ENCODE measurements at regions not wholly inside any gene's neighbourhood (a gene's known extent, or its start where the extent isn't known, plus 50 kb on each side); places are given as distances from the start of the nearest gene placed in this dataset.
"Not testable (repeated sequence)": the region's sequence is repeated elsewhere in the genome, so short reads cannot be mapped to it uniquely, and the experiment has no call there.

GRCh38 chr6:47416396-47417345 is 60.9 kb upstream of the CD2AP start:
- DNase-seq (ENCODE audit: low read depth): no peak
- H3K4me3 ChIP-seq (ENCODE audit: low read depth, low read length): no peak overlapping the region
- TF ChIP-seq CTCF (IDR thresholded peaks at IDR 0.05; ENCODE audit: insufficient read depth, low read depth, low read length, missing control alignments): no peak

DNA sequence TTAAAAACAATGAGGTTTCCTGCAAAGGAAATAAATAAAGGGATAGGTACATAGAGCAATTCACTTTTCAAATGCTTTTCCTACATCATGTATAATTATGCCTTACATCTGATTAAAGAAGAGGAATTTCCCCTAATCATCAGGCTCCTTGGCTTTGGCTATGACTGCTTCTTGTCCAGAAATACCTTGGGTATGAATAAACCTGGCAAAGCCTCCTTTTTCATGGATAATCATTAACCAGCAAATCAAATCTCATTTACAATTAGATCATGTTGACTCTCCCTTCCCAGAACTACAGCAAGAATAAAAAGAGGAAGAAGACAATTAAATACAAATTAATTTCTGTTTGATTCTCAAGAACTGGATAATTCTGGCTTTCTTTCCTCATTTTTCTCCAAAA is 58.0 kb upstream of the CD2AP start:
- no peak for TF ChIP-seq CTCF (IDR thresholded peaks at IDR 0.05; ENCODE audit: insufficient read depth, low read depth, low read length, missing control alignments)
- no peak for DNase-seq (ENCODE audit: low read depth)
- no peak overlapping the region for H3K4me3 ChIP-seq (ENCODE audit: low read depth, low read length)

DNA sequence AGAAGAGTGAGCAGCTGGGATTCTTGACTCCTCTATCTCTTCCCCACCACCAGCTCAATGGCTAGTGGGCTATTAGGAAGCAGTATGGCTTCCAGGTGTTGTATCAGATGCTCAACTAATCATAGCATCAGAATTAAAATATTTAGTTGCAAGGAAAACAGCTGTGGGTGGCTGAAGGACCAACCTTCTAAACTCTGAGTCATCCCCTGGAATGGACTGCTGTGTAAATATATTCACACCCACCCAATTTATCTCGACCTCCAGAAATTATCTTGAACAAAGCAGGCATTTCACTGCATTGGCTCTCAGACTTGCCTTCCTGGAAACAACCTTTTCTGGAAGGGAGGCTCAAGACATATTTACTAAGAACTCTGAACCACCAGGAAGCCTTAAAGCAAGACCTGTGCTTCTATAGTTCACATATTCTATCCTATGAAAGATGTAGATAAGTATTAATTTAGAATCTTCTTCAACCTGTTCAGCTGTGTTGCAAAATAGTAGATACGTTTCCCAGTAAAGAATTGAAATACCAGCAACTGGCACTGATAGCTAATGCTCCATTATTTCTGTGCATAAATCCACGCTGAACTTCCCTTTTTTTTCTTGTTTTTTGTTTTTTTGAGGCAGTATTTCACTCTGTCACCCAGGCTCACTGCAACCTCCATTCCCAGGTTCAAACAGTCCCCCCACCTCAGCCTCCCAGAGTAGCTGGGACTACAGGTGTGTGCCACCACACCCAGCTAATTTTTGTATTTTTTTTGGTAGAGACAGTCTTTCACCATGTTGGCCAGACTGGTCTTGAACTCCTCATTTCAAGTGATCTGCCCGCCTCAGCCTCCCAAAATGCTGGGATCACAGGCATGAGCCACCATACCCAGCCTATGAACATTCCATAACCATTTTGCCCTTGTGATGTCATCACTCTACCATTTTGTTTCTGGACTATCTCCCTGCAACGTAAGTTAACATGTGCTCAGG is 56.9 kb upstream of the CD2AP start:
- DNase-seq (ENCODE audit: low read depth): no peak
- no peak for TF ChIP-seq CTCF (IDR thresholded peaks at IDR 0.05; ENCODE audit: insufficient read depth, low read depth, low read length, missing control alignments)
- H3K4me3 ChIP-seq (ENCODE audit: low read depth, low read length): no peak overlapping the region

- no peak for TF ChIP-seq CTCF (IDR thresholded peaks at IDR 0.05; ENCODE audit: insufficient read depth, low read depth, low read length, missing control alignments)
- no peak overlapping the region for H3K4me3 ChIP-seq (ENCODE audit: low read depth, low read length)
- no peak for DNase-seq (ENCODE audit: low read depth)
Observed at GRCh38 chr6:47423079-47423478, 54.5 kb upstream of the CD2AP start.

DNA sequence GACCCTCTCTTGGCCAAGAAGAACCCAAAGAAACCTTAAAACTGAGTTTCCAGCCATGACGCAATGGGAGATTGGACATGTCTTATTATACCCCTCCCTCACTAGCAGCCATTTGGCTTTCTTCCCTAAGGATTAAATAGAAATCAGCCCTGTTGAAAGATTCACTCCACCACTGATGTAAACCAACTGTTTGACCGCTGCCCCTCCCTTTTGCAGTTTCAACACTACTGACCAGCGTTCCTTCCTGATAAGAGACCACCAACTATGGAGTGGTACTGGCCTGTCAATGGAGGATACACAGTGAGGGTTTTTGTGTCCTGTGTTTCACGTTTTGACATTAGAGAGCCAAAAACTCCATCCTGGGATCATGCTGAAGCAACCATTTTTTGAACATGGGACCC is 53.2 kb upstream of the CD2AP start:
- no peak for DNase-seq (ENCODE audit: low read depth)
- no peak for TF ChIP-seq CTCF (IDR thresholded peaks at IDR 0.05; ENCODE audit: insufficient read depth, low read depth, low read length, missing control alignments)
- no peak overlapping the region for H3K4me3 ChIP-seq (ENCODE audit: low read depth, low read length)

GRCh38 chr6:47425724-47426123 is 51.9 kb upstream of the CD2AP start:
- DNase-seq (ENCODE audit: low read depth); H3K4me3 ChIP-seq (ENCODE audit: low read depth, low read length): not testable (repeated sequence)
